ENCODE measurements at regions not wholly inside any gene's neighbourhood (a gene's known extent, or its start where the extent isn't known, plus 50 kb on each side); places are given as distances from the start of the nearest gene placed in this dataset.

DNA sequence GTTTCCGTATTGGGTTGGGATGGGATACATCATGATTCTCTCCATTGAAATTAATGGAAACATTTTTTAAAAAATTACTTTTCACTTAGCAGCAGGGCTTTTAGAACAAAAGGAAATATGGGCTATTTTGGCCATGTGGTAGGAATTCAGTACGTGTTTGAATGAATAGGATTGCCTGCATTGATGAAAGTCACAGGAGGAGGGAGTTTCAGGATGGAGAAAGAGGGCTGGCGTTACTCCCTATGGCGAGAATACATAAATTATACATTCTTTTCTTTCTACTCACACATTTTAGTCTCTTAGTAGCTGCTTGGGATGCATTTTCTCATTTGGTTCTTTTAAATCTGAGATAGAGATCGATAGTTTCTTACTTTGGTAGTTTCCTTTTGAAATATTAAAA, 100.3 kb upstream of the PDHA1 start:
- TF ChIP-seq POLR2AphosphoS5 (IDR thresholded peaks at IDR 0.05; ENCODE audit: insufficient read depth, low read depth, low read length), result no peak
- no peak for TF ChIP-seq JUN (IDR thresholded peaks at IDR 0.05; ENCODE audit: borderline replicate concordance, insufficient read depth, insufficient read length, low read depth)
- TF ChIP-seq POLR2A (IDR thresholded peaks at IDR 0.05; ENCODE audit: low read depth, low read length), result no peak
- TF ChIP-seq, protein P1, sequence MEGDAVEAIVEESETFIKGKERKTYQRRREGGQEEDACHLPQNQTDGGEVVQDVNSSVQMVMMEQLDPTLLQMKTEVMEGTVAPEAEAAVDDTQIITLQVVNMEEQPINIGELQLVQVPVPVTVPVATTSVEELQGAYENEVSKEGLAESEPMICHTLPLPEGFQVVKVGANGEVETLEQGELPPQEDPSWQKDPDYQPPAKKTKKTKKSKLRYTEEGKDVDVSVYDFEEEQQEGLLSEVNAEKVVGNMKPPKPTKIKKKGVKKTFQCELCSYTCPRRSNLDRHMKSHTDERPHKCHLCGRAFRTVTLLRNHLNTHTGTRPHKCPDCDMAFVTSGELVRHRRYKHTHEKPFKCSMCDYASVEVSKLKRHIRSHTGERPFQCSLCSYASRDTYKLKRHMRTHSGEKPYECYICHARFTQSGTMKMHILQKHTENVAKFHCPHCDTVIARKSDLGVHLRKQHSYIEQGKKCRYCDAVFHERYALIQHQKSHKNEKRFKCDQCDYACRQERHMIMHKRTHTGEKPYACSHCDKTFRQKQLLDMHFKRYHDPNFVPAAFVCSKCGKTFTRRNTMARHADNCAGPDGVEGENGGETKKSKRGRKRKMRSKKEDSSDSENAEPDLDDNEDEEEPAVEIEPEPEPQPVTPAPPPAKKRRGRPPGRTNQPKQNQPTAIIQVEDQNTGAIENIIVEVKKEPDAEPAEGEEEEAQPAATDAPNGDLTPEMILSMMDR (IDR thresholded peaks at IDR 0.05; ENCODE audit: extremely low read depth in 1 of 2, insufficient read depth in 1 of 2, low read depth in 1 of 2, low read length in 2 of 2), result no peak
